Loucy (cell line): ENCODE measurements at regions not wholly inside any gene's neighbourhood (a gene's known extent, or its start where the extent isn't known, plus 50 kb on each side); places are given as distances from the start of the nearest gene placed in this dataset.
"Not testable (repeated sequence)": the region's sequence is repeated elsewhere in the genome, so short reads cannot be mapped to it uniquely, and the experiment has no call there.

Source experiments
- H2AFZ ChIP-seq: fragments of 200-600 bp; sonication (generic); 2 replicates; pipeline ENCODE4 v1.6.0; 2016; ENCODE audit warnings: antibody characterized with exemption, mild to moderate bottlenecking, low read length, moderate library complexity
- H3F3A ChIP-seq: fragments of 200-600 bp; 2 replicates; pipeline ENCODE4 v1.6.0; 2016; ENCODE audit warnings: antibody characterized with exemption, low read depth, mild to moderate bottlenecking
- H3K27me3 ChIP-seq: fragments of 200-600 bp; sonication (generic); 2 replicates; pipeline ENCODE4 v1.6.1; 2014; ENCODE audit warnings: low read length, mild to moderate bottlenecking; ENCODE audit not compliant: insufficient read depth, poor library complexity, severe bottlenecking
- H3K36me3 ChIP-seq: fragments of 200-600 bp; sonication (generic); 2 replicates; pipeline ENCODE4 v1.6.1; 2016; ENCODE audit warnings: low read length; ENCODE audit not compliant: insufficient read depth
- H3K4me1 ChIP-seq: fragments of 200-600 bp; sonication (generic); 2 replicates; pipeline ENCODE4 v1.5.1; 2014; ENCODE audit warnings: low read length, mild to moderate bottlenecking; ENCODE audit not compliant: insufficient read depth, poor library complexity, severe bottlenecking
- H3K4me2 ChIP-seq: fragments of 200-600 bp; sonication (generic); 2 replicates; pipeline ENCODE4 v1.6.0; 2014; ENCODE audit warnings: antibody characterized with exemption, low read length, low read depth, mild to moderate bottlenecking; ENCODE audit not compliant: poor library complexity, severe bottlenecking
- H3K4me3 ChIP-seq: fragments of 200-600 bp; sonication (generic); 2 replicates; pipeline ENCODE4 v1.5.1; 2014; ENCODE audit warnings: low read length, mild to moderate bottlenecking, mixed read lengths; ENCODE audit not compliant: poor library complexity, severe bottlenecking
- H3K79me2 ChIP-seq: fragments of 200-600 bp; sonication (generic); 2 replicates; pipeline ENCODE4 v1.6.1; 2014; ENCODE audit warnings: low read length; ENCODE audit not compliant: insufficient read depth
- H3K9ac ChIP-seq: fragments of 200-600 bp; sonication (generic); 2 replicates; pipeline ENCODE4 v1.6.0; 2014; ENCODE audit warnings: mild to moderate bottlenecking, low read depth, low read length, moderate library complexity; ENCODE audit not compliant: poor library complexity, severe bottlenecking
- H3K9me2 ChIP-seq: fragments of 200-600 bp; sonication (generic); replicated peaks from 2 replicates; pipeline ENCODE4 v1.6.1; 2016; ENCODE audit warnings: low read depth, low read length, mixed read lengths
- H3K9me3 ChIP-seq: fragments of 200-600 bp; sonication (generic); 2 replicates; pipeline ENCODE4 v1.6.1; 2014; ENCODE audit warnings: mild to moderate bottlenecking, antibody characterized with exemption, low read length, low read depth; ENCODE audit not compliant: insufficient read depth
- H4K20me1 ChIP-seq: fragments of 200-600 bp; sonication (generic); 2 replicates; pipeline ENCODE4 v1.6.0; 2014; ENCODE audit warnings: antibody characterized with exemption, low read length, mild to moderate bottlenecking; ENCODE audit not compliant: insufficient read depth, poor library complexity, severe bottlenecking
- EZH2phosphoT487 ChIP-seq: fragments of 200-600 bp; IDR thresholded peaks from 2 replicates; pipeline ENCODE4 v1.6.1; 2018; ENCODE audit warnings: antibody characterized with exemption, mild to moderate bottlenecking, moderate library complexity, borderline replicate concordance
- TF ChIP-seq, protein P1 (sequence below): fragments of 200-600 bp; sonication (generic); conservative IDR thresholded peaks from 2 replicates; pipeline ENCODE4 v1.5.1; 2014; ENCODE audit warnings: mild to moderate bottlenecking, antibody characterized with exemption, low read length

DNA sequence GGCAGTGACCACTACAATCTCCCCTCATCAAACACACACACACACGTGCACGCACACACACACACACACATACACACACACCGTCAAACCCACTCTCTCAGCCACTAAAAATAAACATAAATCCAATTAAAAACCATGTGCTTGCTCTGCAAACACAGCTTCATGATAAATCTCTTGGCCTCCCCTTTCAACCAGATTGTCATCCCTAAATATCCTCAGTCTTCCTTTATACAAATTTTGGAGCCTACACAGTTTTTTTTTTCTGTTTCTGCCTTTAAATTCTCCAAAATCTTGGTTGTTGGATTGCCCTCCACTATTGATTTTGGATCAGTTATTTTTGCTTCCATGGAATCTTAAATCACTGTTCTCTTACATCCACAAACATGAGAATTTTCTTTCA is 245.6 kb downstream of the SATB1 start:
- Histone ChIP-seq H3K9me2 (no peaks in the 10 kb centered on the region), H3K4me2 (no peak overlapping the region), H4K20me1 (no peaks in the 10 kb centered on the region), H3F3A (no peaks in the 10 kb centered on the region), H3K79me2 (no peaks in the 10 kb centered on the region), H2AFZ (no peak overlapping the region), H3K4me3 (no peak overlapping the region), H3K9me3 (no peaks in the 10 kb centered on the region; the same call in 1 of the 2 replicates), H3K27me3 (no peaks in the 10 kb centered on the region), H3K9ac (no peak overlapping the region), H3K4me1 (no peaks in the 10 kb centered on the region), H3K36me3 (no peaks in the 10 kb centered on the region)
- TF ChIP-seq EZH2phosphoT487: no peak
- TF ChIP-seq, protein P1, sequence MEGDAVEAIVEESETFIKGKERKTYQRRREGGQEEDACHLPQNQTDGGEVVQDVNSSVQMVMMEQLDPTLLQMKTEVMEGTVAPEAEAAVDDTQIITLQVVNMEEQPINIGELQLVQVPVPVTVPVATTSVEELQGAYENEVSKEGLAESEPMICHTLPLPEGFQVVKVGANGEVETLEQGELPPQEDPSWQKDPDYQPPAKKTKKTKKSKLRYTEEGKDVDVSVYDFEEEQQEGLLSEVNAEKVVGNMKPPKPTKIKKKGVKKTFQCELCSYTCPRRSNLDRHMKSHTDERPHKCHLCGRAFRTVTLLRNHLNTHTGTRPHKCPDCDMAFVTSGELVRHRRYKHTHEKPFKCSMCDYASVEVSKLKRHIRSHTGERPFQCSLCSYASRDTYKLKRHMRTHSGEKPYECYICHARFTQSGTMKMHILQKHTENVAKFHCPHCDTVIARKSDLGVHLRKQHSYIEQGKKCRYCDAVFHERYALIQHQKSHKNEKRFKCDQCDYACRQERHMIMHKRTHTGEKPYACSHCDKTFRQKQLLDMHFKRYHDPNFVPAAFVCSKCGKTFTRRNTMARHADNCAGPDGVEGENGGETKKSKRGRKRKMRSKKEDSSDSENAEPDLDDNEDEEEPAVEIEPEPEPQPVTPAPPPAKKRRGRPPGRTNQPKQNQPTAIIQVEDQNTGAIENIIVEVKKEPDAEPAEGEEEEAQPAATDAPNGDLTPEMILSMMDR: no peak

DNA sequence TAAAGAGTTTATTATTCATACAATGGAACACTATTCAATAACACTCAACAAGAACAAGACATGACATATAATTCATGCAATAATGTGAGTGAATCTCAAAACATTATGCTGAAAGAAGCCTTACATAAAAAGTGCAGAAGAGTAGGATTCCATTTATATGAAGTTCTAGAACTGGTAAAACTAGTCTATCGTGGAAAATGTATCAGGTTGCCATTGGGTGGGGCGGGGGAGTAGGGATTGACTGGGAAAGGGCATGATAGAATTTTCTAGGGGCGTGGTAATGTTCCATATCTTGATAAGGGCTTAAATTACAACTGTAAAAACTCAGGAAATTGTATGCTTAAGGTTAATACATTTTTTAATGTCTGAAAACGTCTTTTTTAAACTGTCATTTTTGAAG is 247.9 kb downstream of the SATB1 start:
- peaks cover 9% of the 10 kb centered on the region; the same call in 1 of the 2 replicates for H3K9me3 ChIP-seq
- TF ChIP-seq, protein P1: no peak
- TF ChIP-seq EZH2phosphoT487: no peak

DNA sequence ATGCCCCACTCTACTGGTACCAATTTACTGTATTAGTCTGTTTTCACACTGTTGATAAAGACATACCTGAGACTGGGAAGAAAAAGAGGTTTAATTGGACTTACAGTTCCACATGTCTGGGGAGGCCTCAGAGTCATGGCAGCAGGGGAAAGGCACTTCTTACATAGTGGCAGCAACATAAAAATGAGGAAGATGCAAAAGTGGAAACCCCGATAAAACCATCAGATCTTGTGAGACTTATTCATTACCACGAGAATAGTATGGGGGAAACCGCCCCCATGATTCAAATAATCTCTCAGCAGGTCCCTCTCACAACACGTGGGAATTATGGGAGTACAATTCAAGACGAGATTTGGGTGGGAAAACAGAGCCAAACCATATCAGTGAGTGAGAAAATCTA is 251.2 kb downstream of the SATB1 start:
- not testable (repeated sequence) for H3F3A ChIP-seq, H3K9me2 ChIP-seq, H3K9ac ChIP-seq, H3K36me3 ChIP-seq, H3K79me2 ChIP-seq, H2AFZ ChIP-seq, H3K4me3 ChIP-seq, H3K27me3 ChIP-seq, H4K20me1 ChIP-seq, H3K9me3 ChIP-seq, H3K4me1 ChIP-seq, H3K4me2 ChIP-seq

More for the DNA sequence above, 247.9 kb downstream of the SATB1 start:
- Histone ChIP-seq H3K36me3 (no peaks in the 10 kb centered on the region), H3F3A (no peaks in the 10 kb centered on the region), H3K9me2 (no peaks in the 10 kb centered on the region), H3K4me3 (no peak overlapping the region), H3K9ac (no peak overlapping the region), H3K4me1 (no peaks in the 10 kb centered on the region), H2AFZ (no peak overlapping the region), H3K4me2 (no peak overlapping the region), H4K20me1 (no peaks in the 10 kb centered on the region), H3K27me3 (no peaks in the 10 kb centered on the region), H3K79me2 (no peaks in the 10 kb centered on the region)

DNA sequence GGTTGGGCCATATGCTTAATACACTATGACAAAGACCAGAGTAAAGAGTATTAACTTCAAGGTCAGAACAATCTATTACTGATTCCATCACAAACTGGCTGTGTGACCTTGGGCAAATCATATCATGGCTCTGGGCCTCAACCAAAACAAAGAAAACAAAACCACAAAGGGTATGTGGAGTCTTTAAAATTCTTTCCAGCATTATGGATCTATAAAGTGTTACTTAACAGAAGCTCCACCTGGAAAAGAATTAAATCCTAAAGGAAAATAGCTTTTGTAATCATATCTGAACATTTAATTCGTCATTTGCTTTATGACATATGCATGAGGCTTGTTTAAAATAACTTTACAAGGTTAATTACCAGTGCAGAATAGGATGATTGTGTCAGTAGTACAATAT is 265.5 kb downstream of the SATB1 start:
- Histone ChIP-seq H3K27me3 (no peaks in the 10 kb centered on the region), H4K20me1 (no peaks in the 10 kb centered on the region), H3K9me2 (no peaks in the 10 kb centered on the region), H3K79me2 (no peaks in the 10 kb centered on the region), H3K4me2 (no peak overlapping the region), H3K36me3 (no peaks in the 10 kb centered on the region), H3K4me1 (peaks cover 21% of the 10 kb centered on the region), H2AFZ (no peak overlapping the region), H3F3A (no peaks in the 10 kb centered on the region), H3K9me3 (no peaks in the 10 kb centered on the region), H3K9ac (no peak overlapping the region), H3K4me3 (no peak overlapping the region)
- TF ChIP-seq, protein P1: no peak
- no peak for TF ChIP-seq EZH2phosphoT487
